HepG2 (cell line): ENCODE measurements at regions not wholly inside any gene's neighbourhood (a gene's known extent, or its start where the extent isn't known, plus 50 kb on each side); places are given as distances from the start of the nearest gene placed in this dataset.

Experiments used
- ATAC-seq: fragments of 200-7000 bp; cut with Tn5 transposase; 3 replicates; pipeline ENCODE4 v1.9.1; 2020; ENCODE audit warnings: mild to moderate bottlenecking, moderate library complexity
- BruUV-seq: library from RNA; stranded (reverse); fragments of 400-500 nt; replicated peaks from 2 replicates; lab custom pipeline; 2021; lab: Mats Ljungman, UMichigan
- CTCF ChIA-PET: fragments of 300-600 bp; formaldehyde crosslinking; extraction: SDS; loops from one replicate; lab custom pipeline; 2021; ENCODE audit warnings: low total read pairs, inconsistent platforms, low intra/inter-chr PET ratio; lab: Yijun Ruan, JAX
- POLR2A ChIA-PET: fragments of 350-600 bp; sonication (Branson Sonifier 250); formaldehyde crosslinking; loops from one replicate; lab custom pipeline; 2020; ENCODE audit warnings: antibody characterized with exemption, inconsistent platforms; lab: Yijun Ruan, JAX
- DNase-seq: peaks from one replicate; pipeline ENCODE4 v3.0.0-alpha.2; 2015; ENCODE audit warnings: low spot score
- FAIRE-seq: peaks from 3 replicates; lab custom pipeline; 2011; peaks lifted over from hg19 to GRCh38; lab: Jason Lieb, UNC
- H2AFZ ChIP-seq: one replicate; pipeline ENCODE4 v1.6.1; 2011; ENCODE audit warnings: low read length, inconsistent platforms
- H3K27ac ChIP-seq: fragments of 300-600 bp; 3 replicates; pipeline ENCODE4 v1.8.0; 2011; ENCODE audit warnings: mixed run types, mild to moderate bottlenecking, mixed read lengths, low read length, inconsistent platforms; ENCODE audit not compliant: insufficient read depth; ENCODE audit errors: extremely low read length
- H3K27me3 ChIP-seq, 2 experiments: fragments of 200-600 bp in 1 of 2; 2 replicates in 1 of 2; 3 replicates in 1 of 2; pipeline versions ENCODE4 v1.6.0 to v1.8.0; 2011; ENCODE audit warnings: low read length in 2 of 2, mild to moderate bottlenecking in 2 of 2, moderate library complexity in 2 of 2, inconsistent platforms in 1 of 2; ENCODE audit not compliant: insufficient read depth in 2 of 2, control insufficient read depth in 1 of 2
- H3K36me3 ChIP-seq, 2 experiments: fragments of 200-600 bp in 1 of 2; replicated peaks in 1 of 2; 2 replicates in 1 of 2; 3 replicates in 1 of 2; pipeline versions ENCODE4 v1.5.1 to v1.8.0; 2011; ENCODE audit warnings: low read length in 2 of 2, inconsistent platforms in 1 of 2; ENCODE audit not compliant: insufficient read depth in 2 of 2, control insufficient read depth in 1 of 2
- H3K4me1 ChIP-seq: 2 replicates; pipeline ENCODE4 v1.5.1; 2012; ENCODE audit warnings: low read length, inconsistent platforms; ENCODE audit not compliant: insufficient read depth
- H3K4me2 ChIP-seq: 2 replicates; pipeline ENCODE4 v1.6.0; 2011; ENCODE audit warnings: low read depth, low read length, inconsistent platforms
- H3K4me3 ChIP-seq, 3 experiments: fragments of 200-600 bp in 1 of 3; sonication (generic), shearing (Covaris generic) in 1 of 3; replicated peaks in 1 of 3; 2 replicates each; pipeline ENCODE4 v1.5.1; 2011 to 2016; ENCODE audit warnings: low read length in 3 of 3, inconsistent platforms in 2 of 3, low read depth in 2 of 3, mild to moderate bottlenecking in 2 of 3, control low read depth in 1 of 3, mixed read lengths in 1 of 3; ENCODE audit not compliant: insufficient read depth in 1 of 3
- H3K79me2 ChIP-seq: one replicate; pipeline ENCODE4 v1.6.1; 2011; ENCODE audit warnings: low read length, inconsistent platforms; ENCODE audit not compliant: insufficient read depth
- H3K9ac ChIP-seq: 2 replicates; pipeline ENCODE4 v1.6.0; 2011; ENCODE audit warnings: mild to moderate bottlenecking, low read depth, low read length, inconsistent platforms; ENCODE audit not compliant: insufficient read depth
- H3K9me3 ChIP-seq: 2 replicates; pipeline ENCODE4 v1.5.1; 2012; ENCODE audit warnings: mild to moderate bottlenecking, low read length
- H4K20me1 ChIP-seq: 2 replicates; pipeline ENCODE4 v1.6.0; 2011; ENCODE audit warnings: inconsistent platforms, mild to moderate bottlenecking, low read length, moderate library complexity; ENCODE audit not compliant: insufficient read depth
- CEBPB ChIP-seq: IDR thresholded peaks from 2 replicates; pipeline ENCODE4 v1.6.1; 2011; ENCODE audit warnings: low read depth, low read length, improper control_type of control experiment, borderline replicate concordance
- KDM4B ChIP-seq: sonication (generic); formaldehyde crosslinking; IDR thresholded peaks from 2 replicates; pipeline ENCODE4 v1.4.0; 2020; ENCODE audit warnings: missing genetic modification reagents
- NFE2L1 ChIP-seq: sonication (generic); formaldehyde crosslinking; IDR thresholded peaks from 2 replicates; pipeline ENCODE4 v1.4.0; 2020; ENCODE audit warnings: missing genetic modification reagents, mild to moderate bottlenecking, borderline replicate concordance
- SIX4 ChIP-seq: sonication (generic); formaldehyde crosslinking; IDR thresholded peaks from 2 replicates; pipeline ENCODE4 v1.4.0; 2020; ENCODE audit warnings: missing genetic modification reagents
- SRY ChIP-seq: sonication (generic); formaldehyde crosslinking; IDR thresholded peaks from 2 replicates; pipeline ENCODE4 v1.8.0; 2022; ENCODE audit warnings: mild to moderate bottlenecking, missing genetic modification reagents
- TFAP4 ChIP-seq: sonication (generic); IDR thresholded peaks from 2 replicates; pipeline ENCODE4 v1.6.1; 2016; ENCODE audit warnings: low read depth, borderline replicate concordance
- ZNF17 ChIP-seq: sonication (generic); formaldehyde crosslinking; IDR thresholded peaks from 2 replicates; pipeline ENCODE4 v1.5.0; 2020; ENCODE audit warnings: mild to moderate bottlenecking, missing genetic modification reagents
- ZNF234 ChIP-seq: sonication (generic); formaldehyde crosslinking; conservative IDR thresholded peaks from 2 replicates; pipeline ENCODE4 v1.5.1; 2020; ENCODE audit warnings: mild to moderate bottlenecking, missing genetic modification reagents
- ZNF644 ChIP-seq: IDR thresholded peaks from 2 replicates; pipeline ENCODE4 v1.6.1; 2016; ENCODE audit warnings: low read depth
- WGBS: methylation state at CpG from one replicate; pipeline ENCODE4 v1.1.6; 2017; ENCODE audit warnings: low lambda C conversion rate; 5-methylcytosine and 5-hydroxymethylcytosine counted together
- in situ Hi-C: cut with HindIII; loops from 2 replicates; pipeline ENCODE4 v1.10.0; 2017; ENCODE audit warnings: low pct_unique_long_range_greater_than_20kb; ENCODE audit not compliant: extremely low pct_ligation_motif_present
- intact Hi-C: fragments of 100-400 bp; cut with micrococcal nuclease; formaldehyde crosslinking; loops from one replicate; pipeline ENCODE4 v1.10.0; 2022; ENCODE audit not compliant: unreplicated experiment

DNA sequence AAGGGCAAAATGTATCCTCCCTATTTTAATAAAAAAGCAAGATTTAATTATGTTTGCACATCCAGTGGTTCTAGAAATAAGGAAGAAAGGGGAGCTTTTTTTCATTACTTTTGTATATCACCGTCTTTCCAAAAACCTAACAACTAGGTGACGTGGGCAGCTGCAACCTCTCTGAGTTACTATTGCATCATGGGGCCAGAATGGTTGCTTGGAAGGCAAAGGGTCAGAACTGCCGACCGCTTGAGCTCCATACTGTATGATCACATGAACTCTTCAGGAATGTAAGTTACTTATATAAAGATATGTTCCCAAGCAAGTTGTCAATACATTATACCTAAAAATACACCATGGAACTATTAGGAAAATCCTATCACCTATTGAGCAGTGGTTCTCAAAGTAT lies 85.6 kb upstream of the HIVEP3 start:
- no TSS peak for BruUV-seq
- no peak overlapping the region for H3K4me3 ChIP-seq
- H3K79me2 ChIP-seq, result no peaks in the 10 kb centered on the region
- H3K4me2 ChIP-seq, result no peak overlapping the region
- DNase-seq, result no peak
- in situ Hi-C loops, result no loop called here
- H3K36me3 ChIP-seq, result no peaks in the 10 kb centered on the region
- ChIA-PET CTCF (no interaction called here), POLR2A (no interaction called here)
- H3K27me3 ChIP-seq, result no peaks in the 10 kb centered on the region
- FAIRE-seq, result no peak
- no peaks in the 10 kb centered on the region for H3K9me3 ChIP-seq
- intact Hi-C loops, result no loop called here
- no peak overlapping the region for H3K27ac ChIP-seq
- no peaks in the 10 kb centered on the region for H4K20me1 ChIP-seq
- no peak overlapping the region for H3K9ac ChIP-seq
- no peak overlapping the region for H2AFZ ChIP-seq
- no peak for ATAC-seq
- H3K4me1 ChIP-seq, result no peaks in the 10 kb centered on the region
- TF ChIP-seq ZNF234 (CRISPR knock-in tag), result no peak
- TF ChIP-seq CEBPB, result 0 out of 2 replicates have a peak, but pooled peaks have one; percentile 6
- no peak for TF ChIP-seq SIX4 (CRISPR knock-in tag)
- TF ChIP-seq ZNF644 (CRISPR knock-in tag), result no peak
- 43% methylated on average over 4 of the region's 4 CpGs for WGBS

- no peak for FAIRE-seq
- intact Hi-C loops, result no loop called here
- Histone ChIP-seq H4K20me1 (no peaks in the 10 kb centered on the region), H3K4me1 (no peaks in the 10 kb centered on the region), H3K4me2 (no peak overlapping the region), H3K36me3 (no peaks in the 10 kb centered on the region), H3K9ac (no peak overlapping the region), H3K4me3 (no peak overlapping the region), H3K9me3 (no peaks in the 10 kb centered on the region), H2AFZ (no peak overlapping the region), H3K27ac (no peak overlapping the region), H3K27me3 (no peaks in the 10 kb centered on the region), H3K79me2 (no peaks in the 10 kb centered on the region)
- CTCF ChIA-PET, result no interaction called here
- no peak for TF ChIP-seq NFE2L1 (CRISPR knock-in tag)
- TF ChIP-seq TFAP4, result no peak
- no peak for TF ChIP-seq KDM4B (CRISPR knock-in tag)
- no peak for TF ChIP-seq ZNF17 (CRISPR knock-in tag)
- no peak for TF ChIP-seq SRY (CRISPR knock-in tag)
- ATAC-seq, result no peak
- in situ Hi-C loops, result no loop called here
- DNase-seq, result no peak
- no TSS peak for BruUV-seq
- POLR2A ChIA-PET, result no interaction called here
- WGBS, result 44% methylated on average over 5 of the region's 5 CpGs
Observed at GRCh38 chr1:42003433-42003832, 84.7 kb upstream of the HIVEP3 start.
